Stomach (tissue), 8 donors: ENCODE measurements at regions not wholly inside any gene's neighbourhood (a gene's known extent, or its start where the extent isn't known, plus 50 kb on each side); places are given as distances from the start of the nearest gene placed in this dataset.

Source experiments
- DNase-seq, 2 donors: peaks; one replicate each; pipeline versions ENCODE4 v3.0.0 to v3.0.0-alpha.2; 2013 to 2019
- H3K27ac ChIP-seq, 5 donors: fragments of 200-600 bp in 4 of 5; sonication (generic) in 4 of 5; one replicate each; pipeline ENCODE4 v1.5.1; 2013 to 2019; ENCODE audit warnings: mild to moderate bottlenecking in 1 of 5, moderate library complexity in 1 of 5
- H3K27me3 ChIP-seq, 3 donors: fragments of 200-600 bp; sonication (generic); one replicate each; pipeline ENCODE4 v1.5.1; 2017 to 2019; ENCODE audit warnings: mixed run types in 1 of 3
- H3K36me3 ChIP-seq, 4 donors: fragments of 200-600 bp; sonication (generic); 1 replicate in 3 of 4; 2 replicates in 1 of 4; pipeline ENCODE4 v1.5.1; 2016 to 2019
- H3K4me1 ChIP-seq, 4 donors: fragments of 200-600 bp; sonication (generic); one replicate each; pipeline ENCODE4 v1.5.1; 2016 to 2019
- H3K4me3 ChIP-seq, 4 donors: fragments of 200-600 bp; sonication (generic) in 3 of 4; one replicate each; pipeline ENCODE4 v1.5.1; 2016 to 2019; ENCODE audit warnings: mild to moderate bottlenecking in 1 of 4
- H3K9me3 ChIP-seq, 4 donors: fragments of 200-600 bp; sonication (generic); one replicate each; pipeline ENCODE4 v1.5.1; 2016 to 2019
- CTCF ChIP-seq, 7 experiments: fragments of 450-650 bp in 4 of 7; fragments of 200-600 bp in 3 of 7; sonication (generic) in 3 of 7; IDR thresholded peaks; one replicate each; pipeline ENCODE4 v1.5.1; 2016 to 2019; ENCODE audit warnings: antibody characterized with exemption in 7 of 7, control low read depth in 2 of 7, mild to moderate bottlenecking in 1 of 7
- EP300 ChIP-seq: sonication (generic); formaldehyde crosslinking; IDR thresholded peaks from one replicate; pipeline ENCODE4 v1.6.1; 2017; ENCODE audit warnings: antibody characterized with exemption
- POLR2A ChIP-seq, 4 donors: fragments of 450-650 bp; IDR thresholded peaks; one replicate each; pipeline ENCODE4 v1.6.1; 2016; ENCODE audit warnings: antibody characterized with exemption in 4 of 4, control low read depth in 2 of 4, mild to moderate bottlenecking in 1 of 4, moderate library complexity in 1 of 4
- POLR2AphosphoS5 ChIP-seq, 3 donors: sonication (generic); formaldehyde crosslinking; IDR thresholded peaks; one replicate each; pipeline ENCODE4 v1.6.1; 2016; ENCODE audit warnings: antibody characterized with exemption in 3 of 3
- WGBS, 5 donors: extraction: QIAGEN DNeasy Blood & Tissue Kit in 3 of 5; methylation state at CpG; one replicate each; pipeline versions ENCODE4 v1.1.5 to v1.1.7; 2013 to 2018; 5-methylcytosine and 5-hydroxymethylcytosine counted together
- intact Hi-C: fragments of 100-400 bp; cut with DNase I; formaldehyde crosslinking; loops from one replicate; pipeline ENCODE4 v1.15.1; 2023; ENCODE audit warnings: low total_unique reads
- donor health status: healthy with polysubstance abuse.
- donor health status: Bipolar disorder and iron deficiency.
- donor health status: healthy.

- H3K27ac ChIP-seq, result no peak overlapping the region
- H3K36me3 ChIP-seq, result no peaks in the 10 kb centered on the region
- WGBS, 5 donors, result 82 to 92% (median 90%) methylated on average over 1 of the region's 1 CpG
- H3K4me3 ChIP-seq, result no peak overlapping the region
- no peaks in the 10 kb centered on the region for H3K9me3 ChIP-seq
- intact Hi-C loops, result no loop called here
- H3K27me3 ChIP-seq, result no peaks in the 10 kb centered on the region
- TF ChIP-seq EP300, result no peak
- no peak for TF ChIP-seq POLR2A (IDR thresholded peaks at IDR 0.05)
- TF ChIP-seq POLR2AphosphoS5 (IDR thresholded peaks at IDR 0.05), result no peak
- TF ChIP-seq CTCF (IDR thresholded peaks at IDR 0.05), result no peak
- no peaks in the 10 kb centered on the region for H3K4me1 ChIP-seq
- no peak for DNase-seq
These were observed 713.5 kb downstream of the DIAPH3 start for GRCh38 chr13:59450229-59450628.

- no peak for DNase-seq
- no peaks in the 10 kb centered on the region for H3K9me3 ChIP-seq
- H3K27ac ChIP-seq, result no peak overlapping the region
- no peaks in the 10 kb centered on the region for H3K27me3 ChIP-seq
- no peaks in the 10 kb centered on the region for H3K4me1 ChIP-seq
- no peak overlapping the region for H3K4me3 ChIP-seq
- TF ChIP-seq CTCF (IDR thresholded peaks at IDR 0.05), result no peak
- TF ChIP-seq POLR2A (IDR thresholded peaks at IDR 0.05), result no peak
- no peak for TF ChIP-seq POLR2AphosphoS5 (IDR thresholded peaks at IDR 0.05)
- no peak for TF ChIP-seq EP300
- no peaks in the 10 kb centered on the region for H3K36me3 ChIP-seq
- intact Hi-C loops, result no loop called here
These were observed 712.5 kb downstream of the DIAPH3 start for GRCh38 chr13:59451236-59451635.

GRCh38 chr13:59452189-59452890 is 711.4 kb downstream of the DIAPH3 start:
- no peaks in the 10 kb centered on the region for H3K36me3 ChIP-seq
- intact Hi-C loops, result no loop called here
- WGBS, 5 donors, result 74 to 88% (median 81%) methylated on average over 8 of the region's 8 CpGs
- H3K9me3 ChIP-seq, result no peaks in the 10 kb centered on the region
- H3K27me3 ChIP-seq, result no peaks in the 10 kb centered on the region
- no peak for TF ChIP-seq POLR2AphosphoS5 (IDR thresholded peaks at IDR 0.05)
- no peak for TF ChIP-seq EP300
- no peak for TF ChIP-seq CTCF (IDR thresholded peaks at IDR 0.05)
- TF ChIP-seq POLR2A (IDR thresholded peaks at IDR 0.05), result no peak
- H3K4me3 ChIP-seq, result no peak overlapping the region
- DNase-seq, result peak in 1 of 2 donors; percentile 28
- H3K27ac ChIP-seq, result no peak overlapping the region
- H3K4me1 ChIP-seq, result no peaks in the 10 kb centered on the region

GRCh38 chr13:59458908-59459579 is 704.7 kb downstream of the DIAPH3 start:
- intact Hi-C loops, result no loop called here
- Histone ChIP-seq H3K4me1 (no peaks in the 10 kb centered on the region), H3K36me3 (no peaks in the 10 kb centered on the region), H3K9me3 (no peaks in the 10 kb centered on the region), H3K4me3 (no peak overlapping the region), H3K27me3 (no peaks in the 10 kb centered on the region), H3K27ac (peak overlapping the region in 4 of 5 donors; percentile 1 to 49 (median 32))
- TF ChIP-seq POLR2A (IDR thresholded peaks at IDR 0.05) (no peak), POLR2AphosphoS5 (IDR thresholded peaks at IDR 0.05) (peak in 2 of 3 donors; percentile 21 to 43)
- 58 to 69% (median 67%) methylated on average over 9 of the region's 9 CpGs for WGBS, 5 donors
- DNase-seq, result no peak

GRCh38 chr13:59459972-59460371 is 703.8 kb downstream of the DIAPH3 start:
- WGBS, 5 donors, result 82 to 95% (median 92%) methylated on average over 2 of the region's 2 CpGs
- no peak for DNase-seq
- H3K36me3 ChIP-seq, result no peaks in the 10 kb centered on the region
- intact Hi-C loops, result no loop called here
- no peak for TF ChIP-seq POLR2A (IDR thresholded peaks at IDR 0.05)
- no peak for TF ChIP-seq POLR2AphosphoS5 (IDR thresholded peaks at IDR 0.05)
- no peak for TF ChIP-seq EP300
- no peak for TF ChIP-seq CTCF (IDR thresholded peaks at IDR 0.05)
- no peaks in the 10 kb centered on the region for H3K9me3 ChIP-seq
- H3K27ac ChIP-seq, result peak overlapping the region in 1 of 5 donors; percentile 49
- H3K27me3 ChIP-seq, result no peaks in the 10 kb centered on the region
- no peaks in the 10 kb centered on the region for H3K4me1 ChIP-seq
- H3K4me3 ChIP-seq, result no peak overlapping the region
